Hematopoietic multipotent progenitor cell treated with erythropoietin and hydrocortisone succinate and interleukin-3 and kit ligand, for 4 days (in vitro differentiated cells): ENCODE measurements at regions not wholly inside any gene's neighbourhood (a gene's known extent, or its start where the extent isn't known, plus 50 kb on each side); places are given as distances from the start of the nearest gene placed in this dataset.
"Not testable (repeated sequence)": the region's sequence is repeated elsewhere in the genome, so short reads cannot be mapped to it uniquely, and the experiment has no call there.

ENCODE experiments used
- DNase-seq: peaks from one replicate; pipeline ENCODE4 v3.0.0-alpha.2; 2015

DNA sequence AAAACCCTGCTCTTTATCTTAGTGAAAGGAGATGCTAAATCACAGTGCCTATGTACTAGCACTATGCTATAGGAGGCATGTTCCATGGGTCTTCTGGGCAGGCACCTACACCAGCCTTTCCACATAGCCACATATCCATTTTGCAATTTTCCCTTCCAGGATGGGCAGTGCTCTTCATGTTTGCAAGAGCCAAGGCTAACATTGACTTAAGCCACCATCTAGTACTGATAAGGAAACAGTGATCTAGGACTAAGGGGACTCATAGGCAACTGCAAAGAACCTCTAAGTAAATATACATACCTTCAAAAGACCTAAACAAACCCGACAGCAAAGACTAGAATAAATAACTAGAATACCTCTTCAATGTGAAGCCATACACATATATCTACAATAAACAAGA, 919.7 kb upstream of the GYPC start:
- DNase-seq, result no peak

DNA sequence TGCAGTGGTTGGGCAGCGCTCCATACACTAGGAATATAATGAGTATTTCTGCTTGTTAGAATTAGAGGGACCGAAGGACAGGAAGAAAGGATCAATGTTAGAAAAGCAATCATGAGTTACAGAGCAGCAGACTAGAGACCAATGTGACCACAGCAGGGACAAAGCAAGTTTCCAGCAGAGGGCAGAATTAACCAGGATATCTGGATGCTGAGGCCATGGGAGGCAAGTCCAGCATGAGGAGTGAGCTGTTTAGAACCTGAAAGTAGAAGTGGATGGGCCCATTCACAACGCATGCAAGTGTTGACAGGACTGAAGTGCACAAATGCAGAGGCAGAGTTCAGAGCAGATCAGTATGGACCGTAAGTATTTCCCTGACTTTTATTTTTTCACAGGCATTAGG, 910.4 kb upstream of the GYPC start:
- peak; percentile 33 for DNase-seq

DNA sequence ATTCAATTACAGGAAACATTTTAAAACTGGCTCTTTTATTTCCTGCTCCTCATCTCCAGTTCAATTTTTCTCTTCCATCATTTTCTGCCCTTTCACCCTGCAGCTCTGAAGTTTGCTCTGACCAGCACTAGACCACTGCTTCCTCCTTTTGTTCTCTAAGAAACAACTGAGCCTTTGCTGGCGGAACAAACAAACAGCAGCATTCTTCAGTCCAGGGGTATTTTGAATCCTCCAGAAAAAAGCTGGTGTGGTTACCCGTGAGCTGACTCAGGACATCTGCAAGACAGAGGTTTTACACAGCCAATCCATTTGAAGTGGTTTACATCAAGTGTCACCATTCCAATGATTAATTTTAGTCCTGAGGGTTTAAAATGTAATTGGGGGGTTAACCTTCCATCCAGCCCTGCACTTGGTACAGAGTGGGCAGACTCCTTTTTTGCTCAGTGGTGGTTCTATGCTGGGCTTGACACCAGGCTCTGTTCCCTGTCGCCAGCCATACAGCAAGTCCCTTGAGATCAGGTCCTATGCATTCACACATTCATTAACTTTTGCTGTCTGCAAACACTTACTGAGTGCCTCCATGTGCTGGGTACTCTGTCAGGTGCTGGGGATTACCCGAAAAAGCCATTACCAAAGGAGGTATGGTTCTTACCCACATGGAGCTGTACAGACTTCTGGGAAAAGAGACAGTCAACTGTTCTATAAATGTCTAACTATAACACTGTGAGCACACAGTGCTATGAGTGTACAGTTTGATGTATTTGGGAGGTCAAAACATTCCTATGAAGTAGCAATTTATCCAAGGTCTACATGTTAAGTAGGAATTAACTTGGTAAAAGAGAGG, 909.4 kb upstream of the GYPC start:
- no peak for DNase-seq

DNA sequence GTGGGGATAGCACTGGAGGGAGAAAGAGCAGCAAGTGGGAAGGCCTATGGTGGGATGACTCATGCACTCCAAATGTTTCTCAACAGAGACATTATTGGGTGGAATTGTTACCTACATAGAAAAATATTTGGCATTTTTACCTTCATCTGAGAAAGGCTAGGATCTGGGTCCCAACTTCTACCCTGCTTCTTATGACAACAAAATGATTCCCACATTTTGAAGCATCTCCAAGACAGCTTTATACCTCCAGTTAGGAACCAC, 908.9 kb upstream of the GYPC start:
- DNase-seq, result no peak

DNA sequence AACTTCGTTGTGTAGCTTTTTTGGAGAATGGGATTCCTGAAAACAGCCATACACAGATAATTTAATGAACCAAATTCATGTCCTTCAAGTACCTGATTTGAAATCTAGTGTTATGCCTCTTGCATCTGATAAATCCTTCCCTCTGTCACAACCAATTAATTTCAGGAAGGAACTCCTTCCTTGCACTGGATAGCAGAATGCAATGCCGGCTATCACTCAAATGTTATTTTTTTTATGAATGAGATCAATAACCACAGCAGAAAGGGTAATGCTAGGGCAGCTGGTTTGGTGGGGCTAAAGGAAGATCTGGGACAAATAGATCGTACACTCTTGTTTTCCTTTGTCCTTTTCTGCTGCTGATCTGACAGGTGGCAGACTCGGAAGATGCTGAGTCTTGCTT, 899.5 kb upstream of the GYPC start:
- DNase-seq, result no peak

DNA sequence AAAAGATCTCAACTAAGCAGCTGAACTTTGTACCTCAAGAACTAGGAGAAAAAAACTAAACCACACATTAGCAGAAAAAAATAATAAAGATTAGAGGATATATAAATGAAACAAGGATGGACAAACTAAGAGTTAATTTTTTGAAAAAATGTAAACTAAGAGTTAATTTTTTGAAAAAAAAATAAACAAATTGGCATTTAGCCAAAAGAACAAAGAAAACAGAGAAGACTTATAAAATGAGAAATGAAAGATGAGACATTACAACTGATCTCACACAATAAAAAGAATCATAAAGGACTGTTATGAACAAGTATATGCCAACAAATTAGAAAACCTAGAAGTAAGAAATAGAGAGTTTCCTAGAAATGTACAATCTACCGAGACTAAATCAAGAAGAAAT, 859.2 kb upstream of the GYPC start:
- no peak for DNase-seq

DNA sequence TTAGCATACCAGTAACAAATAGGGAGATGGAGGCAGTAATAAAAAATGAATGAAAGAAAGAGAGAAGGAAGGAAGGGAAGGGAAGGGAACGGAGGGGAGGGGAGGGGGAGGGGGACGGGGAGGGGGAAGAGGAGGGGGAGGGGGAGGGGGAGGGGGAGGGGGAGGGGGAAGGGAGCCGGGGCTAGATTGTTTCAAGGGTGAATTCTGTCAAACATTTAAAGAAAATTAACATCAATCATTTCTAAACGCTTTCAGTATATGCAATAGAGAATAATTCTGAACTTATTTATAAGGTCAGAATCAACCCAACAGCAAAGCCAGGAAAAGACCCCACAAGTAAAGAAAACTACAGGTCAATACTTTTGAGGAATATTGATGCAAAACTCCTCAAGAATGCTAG, 858.8 kb upstream of the GYPC start:
- no peak for DNase-seq

DNA sequence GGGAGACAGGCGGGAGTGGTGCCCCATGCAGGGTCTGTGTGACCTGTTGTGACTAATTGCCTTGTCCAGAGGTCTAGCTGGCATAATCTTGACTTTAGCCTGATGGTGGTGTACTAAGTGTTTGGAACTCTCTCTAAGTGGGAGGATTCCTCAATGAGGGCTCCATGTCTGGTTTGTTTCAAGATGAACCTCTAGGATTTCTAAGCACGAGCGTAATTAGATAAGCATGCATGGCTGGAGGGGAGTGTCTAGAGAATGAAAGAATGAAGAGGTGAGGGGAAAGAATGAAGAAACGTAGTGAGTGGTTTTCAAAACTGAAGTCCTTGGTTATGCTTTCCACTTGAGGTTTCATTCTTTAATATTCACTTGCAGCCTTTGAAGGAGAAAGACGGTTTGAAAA, 833.2 kb upstream of the GYPC start:
- no peak for DNase-seq

DNA sequence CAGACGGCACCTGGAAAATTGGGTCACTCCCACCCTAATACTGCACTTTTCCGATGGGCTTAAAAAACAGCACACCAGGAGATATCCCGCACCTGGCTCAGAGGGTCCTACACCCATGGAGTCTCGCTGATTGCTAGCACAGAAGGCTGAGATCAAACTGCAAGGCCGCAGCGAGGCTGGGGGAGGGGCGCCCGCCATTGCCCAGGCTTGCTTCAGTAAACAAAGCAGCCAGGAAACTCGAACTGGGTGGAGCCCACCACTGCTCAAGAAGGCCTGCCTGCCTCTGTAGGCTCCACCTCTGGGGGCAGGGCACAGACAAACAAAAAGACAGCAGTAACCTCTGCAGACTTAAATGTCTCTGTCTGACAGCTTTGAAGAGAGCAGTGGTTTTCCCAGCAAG, 830.2 kb upstream of the GYPC start:
- not testable (repeated sequence) for DNase-seq

DNA sequence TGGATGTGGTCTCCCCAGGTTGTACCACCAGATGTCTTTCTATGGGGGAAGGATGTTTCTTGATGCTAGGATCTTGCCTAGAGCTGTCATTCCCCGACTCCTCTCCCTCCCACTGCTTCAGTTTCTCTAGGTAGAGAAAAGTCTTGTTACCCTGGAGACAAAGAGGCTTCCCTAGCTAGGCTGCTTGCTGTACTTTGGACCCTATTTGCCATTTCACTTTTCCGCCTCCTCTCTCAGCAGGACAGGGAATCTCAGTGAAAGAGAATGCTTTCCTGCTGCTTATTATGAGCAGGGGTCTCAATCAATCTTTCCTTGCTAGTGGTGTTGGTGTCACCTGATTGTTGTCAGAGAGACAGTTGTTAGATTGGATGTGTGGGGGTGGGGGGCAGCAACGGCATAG, 818.8 kb upstream of the GYPC start:
- no peak for DNase-seq

DNA sequence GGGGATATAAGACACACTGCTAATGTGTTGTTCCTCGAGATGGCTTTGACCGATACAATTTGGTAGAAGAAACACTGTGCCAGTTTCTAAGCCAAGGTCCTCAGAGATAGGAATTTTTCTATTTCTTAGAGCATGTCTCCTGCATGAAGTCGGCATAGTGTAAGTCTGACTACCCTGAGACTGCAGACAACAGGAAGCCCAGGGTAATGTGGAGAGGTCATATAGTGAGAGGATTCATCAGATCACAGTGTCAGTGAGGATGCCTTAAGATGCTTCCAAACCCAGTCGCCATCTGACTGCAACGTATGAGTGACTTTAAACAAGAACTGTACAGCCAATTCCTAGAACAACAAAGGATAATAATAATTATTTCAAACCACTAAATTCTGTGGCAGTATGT, 818.3 kb upstream of the GYPC start:
- DNase-seq, result no peak

DNA sequence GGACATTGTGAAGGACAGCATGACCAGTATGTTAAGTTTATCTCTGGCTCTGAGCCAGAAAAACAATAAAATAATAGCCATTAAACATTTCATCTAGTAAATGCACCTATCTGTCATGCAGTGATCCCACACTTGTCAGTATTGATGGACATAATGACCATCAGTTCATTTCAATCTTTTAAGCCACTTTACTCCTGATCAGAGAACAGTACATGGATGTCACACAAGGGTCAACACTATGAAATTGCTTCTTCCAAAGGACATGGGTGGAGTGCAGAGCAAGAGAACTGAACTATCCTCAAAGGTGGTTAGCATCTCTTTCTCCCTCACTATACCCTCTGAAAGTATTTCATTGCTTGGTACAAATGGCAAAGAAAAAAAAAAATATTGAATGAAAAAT, 816.0 kb upstream of the GYPC start:
- no peak for DNase-seq

DNA sequence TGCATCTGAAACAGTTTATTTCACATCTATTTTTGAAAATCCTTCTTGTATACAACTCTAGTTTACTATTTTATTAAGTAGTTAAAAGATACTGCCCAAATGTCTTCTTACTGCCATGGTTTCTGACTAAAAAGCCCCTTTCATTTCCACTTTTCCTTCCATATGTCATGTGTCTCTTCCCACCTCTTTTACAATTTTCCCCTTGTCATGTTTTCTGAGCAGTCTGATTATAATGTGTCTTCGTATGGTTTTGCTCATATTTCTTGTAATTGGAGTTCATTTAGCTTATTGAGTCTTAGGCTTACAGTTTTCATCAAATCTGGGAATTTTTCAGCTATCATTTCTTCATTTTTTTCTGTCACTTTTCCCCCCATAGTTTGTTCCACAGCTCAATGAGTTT, 813.9 kb upstream of the GYPC start:
- no peak for DNase-seq

DNA sequence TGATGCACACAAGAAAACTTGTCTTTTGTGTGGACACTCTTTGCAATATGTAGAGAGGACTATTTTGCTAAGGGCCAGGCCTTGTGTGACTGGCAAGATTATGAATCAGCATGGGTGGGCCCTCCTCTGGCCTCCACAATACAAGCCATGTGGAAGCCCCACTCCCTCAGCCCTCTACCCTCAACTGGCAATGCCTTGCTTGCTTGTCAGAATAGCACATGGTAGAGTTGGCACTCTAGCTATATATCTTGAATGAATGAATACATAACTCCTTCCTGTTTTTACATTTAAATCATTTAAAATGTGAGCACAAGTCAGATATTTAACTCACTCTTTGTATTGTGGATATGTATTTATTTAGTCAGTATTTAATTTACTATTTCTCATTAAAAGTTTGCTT, 805.4 kb upstream of the GYPC start:
- no peak for DNase-seq

DNA sequence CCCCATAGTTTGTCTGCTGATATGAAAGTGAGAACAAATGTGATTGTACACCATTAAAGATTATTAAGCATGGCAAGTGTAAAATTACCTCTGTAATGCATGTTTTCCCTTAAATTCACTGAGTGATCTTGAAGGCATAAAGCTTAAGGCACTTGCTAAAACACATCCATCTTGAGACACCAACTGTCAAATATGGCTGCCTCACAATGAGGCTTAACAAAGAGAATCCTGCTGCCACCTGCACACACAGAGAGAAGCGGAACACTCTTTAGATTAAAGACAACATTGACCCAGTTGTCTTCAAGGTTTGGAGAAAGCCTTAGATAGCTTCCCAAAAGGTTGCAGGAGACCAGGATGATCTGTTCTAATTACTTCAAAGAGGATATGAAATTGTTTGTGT, 803.6 kb upstream of the GYPC start:
- no peak for DNase-seq

DNA sequence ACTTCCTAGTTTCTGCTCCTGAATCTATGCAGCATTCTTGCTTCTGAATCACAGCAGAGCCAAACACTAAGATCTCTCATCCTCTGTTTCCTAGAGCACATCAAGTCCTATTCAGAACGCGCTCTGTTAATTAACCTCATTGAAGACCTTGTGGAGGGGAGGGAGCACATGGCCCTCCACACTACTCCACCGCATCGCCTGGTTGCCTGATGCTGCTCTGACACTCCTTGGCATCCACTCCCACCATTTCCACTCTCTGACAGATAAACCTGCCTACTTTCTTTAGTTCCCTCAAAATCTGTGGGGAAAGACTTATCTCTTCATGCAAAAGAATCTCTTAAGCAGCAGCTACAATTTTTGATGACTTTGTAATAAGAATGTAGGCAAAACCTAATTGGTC, 802.3 kb upstream of the GYPC start:
- DNase-seq, result no peak

DNA sequence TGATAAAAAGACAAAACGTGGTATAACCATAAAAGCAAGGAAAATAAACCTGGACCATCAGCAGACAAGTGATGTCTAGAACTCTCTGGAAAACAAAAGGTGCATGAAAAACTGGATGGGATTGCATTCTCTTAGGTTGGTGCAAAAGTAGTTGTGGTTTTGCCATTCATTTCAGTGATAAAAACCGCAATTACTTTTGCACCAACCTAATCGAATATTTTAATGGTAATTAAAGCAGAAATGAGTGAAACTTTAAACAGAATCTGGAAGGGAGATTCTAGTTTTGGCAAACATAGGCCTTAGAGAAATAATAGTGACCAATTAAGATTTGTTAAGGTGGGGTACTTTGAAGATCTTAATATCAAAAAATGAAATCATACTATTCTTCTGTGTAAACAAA, 800.8 kb upstream of the GYPC start:
- no peak for DNase-seq

DNA sequence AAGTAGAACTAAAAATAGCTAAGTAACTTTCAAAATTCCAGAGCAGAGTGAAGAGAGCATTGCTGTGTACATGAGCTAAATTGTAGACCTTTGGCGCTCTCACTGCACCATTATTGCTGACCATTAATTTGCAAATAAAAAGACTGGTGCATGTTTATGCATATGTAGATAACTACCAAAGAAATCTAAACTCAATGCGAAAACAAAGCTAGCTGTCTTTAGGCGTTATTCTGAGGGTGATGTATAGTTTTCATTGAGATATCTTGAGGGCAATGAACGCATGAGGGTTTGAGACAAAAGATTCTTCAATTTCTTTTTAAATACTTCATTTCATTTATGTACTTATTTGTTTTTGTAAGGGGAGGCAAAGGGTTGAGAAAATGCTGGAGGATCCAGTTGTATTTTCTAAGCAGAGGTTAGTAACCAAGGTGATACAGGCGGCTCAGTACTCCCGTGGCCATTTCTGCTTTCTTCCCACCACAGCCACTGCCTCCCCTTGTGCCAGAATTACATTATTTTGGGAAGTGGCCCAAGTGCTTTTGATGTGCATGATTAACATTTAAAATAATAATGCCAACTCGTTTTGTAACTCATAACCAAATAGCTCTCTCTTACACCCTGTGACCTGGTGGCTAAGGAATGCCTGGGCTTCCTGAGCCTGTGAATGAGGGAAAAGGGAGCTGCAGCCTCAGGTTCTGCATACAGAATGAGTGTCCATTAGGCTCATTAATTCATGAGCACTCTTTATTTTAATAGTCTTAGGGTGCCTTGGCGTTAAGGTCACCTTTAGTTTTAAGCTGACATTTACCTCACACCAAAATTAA, 797.8 kb upstream of the GYPC start:
- DNase-seq, result no peak

DNA sequence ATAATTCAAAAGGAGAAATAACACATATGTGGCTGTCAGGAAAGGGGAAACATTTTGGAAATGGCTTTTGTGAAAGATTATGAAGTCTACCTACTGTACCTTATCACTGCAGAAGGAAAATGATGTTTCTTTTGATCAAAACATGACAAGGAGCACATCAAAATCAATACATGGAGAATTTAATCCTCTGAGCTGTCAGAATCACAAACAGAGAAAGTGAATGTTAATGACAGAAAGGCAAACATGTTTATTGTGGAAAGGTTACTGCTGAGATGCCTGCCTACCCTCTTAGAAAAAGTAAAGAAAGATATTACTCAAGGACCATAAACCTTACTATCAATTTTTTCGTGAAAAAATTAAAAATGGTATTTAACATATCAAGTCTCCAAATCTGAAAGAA, 794.5 kb upstream of the GYPC start:
- no peak for DNase-seq

DNA sequence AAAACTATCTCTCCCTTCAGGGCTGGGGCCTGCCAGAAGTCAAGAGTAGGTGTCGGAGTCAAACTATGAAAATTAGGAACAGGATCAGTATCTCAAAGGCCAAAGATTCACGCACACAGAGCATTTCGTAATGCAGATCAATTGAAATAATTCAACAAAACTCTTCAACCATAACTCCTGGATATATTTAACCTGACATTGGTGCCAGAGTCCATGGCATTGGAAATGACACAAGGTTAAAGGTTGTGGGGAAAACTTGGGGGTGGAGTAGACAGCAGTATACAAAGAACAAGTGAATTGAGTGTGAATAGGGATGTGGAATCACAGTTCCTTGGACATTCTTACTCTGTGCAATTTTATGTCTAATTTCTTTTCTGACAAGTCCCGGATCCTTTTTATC, 788.0 kb upstream of the GYPC start:
- no peak for DNase-seq

DNA sequence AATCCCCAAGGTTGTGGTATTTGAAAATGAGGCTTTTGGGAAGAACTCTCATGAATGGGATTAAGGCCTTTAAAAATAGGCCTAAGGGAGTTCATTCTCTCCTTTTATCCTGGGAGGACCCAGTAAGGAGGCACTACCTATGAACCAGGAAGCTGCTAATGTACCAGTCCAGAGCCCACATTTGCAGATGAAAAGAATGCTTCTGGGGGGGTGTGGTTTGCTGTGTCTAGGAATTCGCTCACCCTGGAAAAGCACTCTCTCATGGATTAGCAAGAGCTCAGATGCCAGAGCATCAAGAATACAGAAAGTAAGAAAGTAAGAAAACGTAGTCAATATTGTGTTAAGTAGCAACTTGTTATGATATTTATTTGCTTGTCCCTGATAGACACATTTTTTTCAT, 785.7 kb upstream of the GYPC start:
- no peak for DNase-seq

DNA sequence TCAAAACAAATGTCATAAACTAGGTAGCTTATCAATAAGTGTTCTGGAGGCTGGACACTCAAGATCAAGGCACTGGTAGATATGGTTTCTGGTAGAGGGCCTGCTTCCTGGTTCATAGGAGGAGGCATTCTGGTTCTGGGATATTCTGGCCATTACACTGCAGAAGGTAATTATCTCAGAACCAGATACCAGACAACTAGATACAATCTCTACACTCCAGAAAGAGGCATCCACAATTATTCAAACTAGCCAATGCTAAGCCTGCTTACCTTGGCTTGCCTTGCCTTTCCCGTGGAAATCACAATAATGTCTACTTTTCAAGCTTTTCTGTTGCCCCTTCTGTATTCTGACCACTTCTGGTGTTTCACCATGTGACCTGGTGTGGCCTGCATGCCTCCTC, 785.2 kb upstream of the GYPC start:
- DNase-seq, result no peak

DNA sequence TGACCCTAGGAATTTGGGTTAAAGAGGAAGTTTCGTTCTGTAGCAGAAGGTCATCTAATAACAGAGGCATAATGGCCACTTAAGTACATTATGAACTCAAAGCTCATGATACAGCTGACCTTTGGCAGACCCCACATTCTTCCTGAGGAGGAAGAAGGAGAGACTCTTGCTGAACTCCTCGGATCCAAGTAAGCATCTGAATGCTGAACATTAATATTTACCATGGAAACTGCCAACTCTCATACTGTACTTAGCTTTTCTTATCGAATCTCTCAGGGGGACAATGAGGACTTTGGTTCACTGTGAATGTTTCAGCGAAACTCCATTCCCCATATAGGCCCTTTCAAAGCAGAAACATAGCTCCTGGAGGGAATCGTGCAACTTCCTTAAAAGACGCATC, 781.4 kb upstream of the GYPC start:
- DNase-seq, result no peak

DNA sequence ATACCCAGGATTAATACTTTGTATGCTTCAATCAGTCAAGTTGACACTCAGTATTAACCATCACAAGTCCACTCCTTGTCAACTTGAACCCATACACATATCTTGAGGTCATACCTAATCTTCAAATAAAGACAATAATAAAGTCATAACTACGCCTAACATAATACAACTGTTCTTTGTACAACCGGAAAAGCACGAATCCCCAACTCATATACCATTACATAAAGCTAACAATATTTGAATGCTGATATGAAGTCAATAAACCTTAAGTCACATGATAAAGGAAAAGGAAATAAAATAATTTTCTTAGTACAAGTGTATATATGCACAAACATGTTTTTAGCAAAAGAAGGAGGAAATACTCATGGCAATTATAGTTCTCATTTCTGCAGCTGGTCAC, 770.6 kb upstream of the GYPC start:
- DNase-seq, result no peak

DNA sequence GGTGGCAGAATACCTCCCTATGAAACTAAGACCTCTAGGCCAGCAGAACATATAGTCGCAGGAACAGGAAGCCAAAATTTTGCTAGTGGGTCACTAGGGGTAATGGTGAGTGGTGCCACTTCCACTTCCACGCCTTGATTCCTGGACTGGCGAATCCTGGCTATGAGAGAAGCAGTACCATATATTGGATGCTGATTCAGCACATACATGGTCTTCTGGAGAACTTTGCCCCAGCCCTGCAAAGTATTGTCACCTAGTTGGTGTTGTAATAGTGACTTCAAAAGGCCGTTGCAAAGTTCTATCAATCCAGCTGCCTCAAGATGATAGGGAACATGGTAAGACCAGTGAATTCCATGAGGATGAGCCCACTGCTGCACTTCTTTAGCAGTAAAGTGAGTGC, 769.8 kb upstream of the GYPC start:
- no peak for DNase-seq
